Frontal cortex (tissue), 3 donors: ENCODE measurements at regions not wholly inside any gene's neighbourhood (a gene's known extent, or its start where the extent isn't known, plus 50 kb on each side); places are given as distances from the start of the nearest gene placed in this dataset.

Source experiments
- DNase-seq, 2 donors: peaks; one replicate each; pipeline ENCODE4 v3.0.0; 2012; ENCODE audit warnings: low spot score in 2 of 2
- FAIRE-seq: peaks from 2 replicates; lab custom pipeline; 2012; peaks lifted over from hg19 to GRCh38; lab: Jason Lieb, UNC
- donor health status: control.
- donor health status: control.
- donor health status: control.

DNA sequence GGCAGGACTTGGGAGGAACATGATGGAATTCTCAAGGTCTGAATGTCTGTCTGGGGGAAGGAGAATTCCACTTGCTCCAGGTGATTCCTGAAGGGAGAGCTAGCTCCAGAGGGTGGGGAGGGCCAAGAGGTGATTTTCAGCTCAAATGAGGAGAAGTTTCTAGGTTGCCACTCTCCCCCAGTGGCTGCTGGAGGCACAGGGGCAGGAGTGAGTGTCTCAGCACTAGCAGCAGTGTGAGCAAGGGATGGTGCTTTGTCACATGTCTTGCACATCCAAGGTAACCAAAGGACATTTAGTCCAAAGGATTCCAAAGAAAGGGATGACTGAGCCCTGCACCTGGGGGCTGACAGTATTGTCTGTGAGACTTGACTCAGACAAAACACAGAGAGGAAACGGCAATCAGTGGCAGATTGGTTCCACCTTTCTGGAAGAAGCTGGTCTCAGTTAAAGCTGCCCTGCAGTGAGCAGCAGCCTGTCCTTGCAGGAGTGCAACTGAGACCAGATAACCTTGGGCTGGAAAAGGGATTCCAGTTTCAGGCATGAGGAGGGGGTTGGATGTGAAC is 51.2 kb upstream of the PCBD1 start:
- FAIRE-seq (no peak), DNase-seq (no peak)

DNA sequence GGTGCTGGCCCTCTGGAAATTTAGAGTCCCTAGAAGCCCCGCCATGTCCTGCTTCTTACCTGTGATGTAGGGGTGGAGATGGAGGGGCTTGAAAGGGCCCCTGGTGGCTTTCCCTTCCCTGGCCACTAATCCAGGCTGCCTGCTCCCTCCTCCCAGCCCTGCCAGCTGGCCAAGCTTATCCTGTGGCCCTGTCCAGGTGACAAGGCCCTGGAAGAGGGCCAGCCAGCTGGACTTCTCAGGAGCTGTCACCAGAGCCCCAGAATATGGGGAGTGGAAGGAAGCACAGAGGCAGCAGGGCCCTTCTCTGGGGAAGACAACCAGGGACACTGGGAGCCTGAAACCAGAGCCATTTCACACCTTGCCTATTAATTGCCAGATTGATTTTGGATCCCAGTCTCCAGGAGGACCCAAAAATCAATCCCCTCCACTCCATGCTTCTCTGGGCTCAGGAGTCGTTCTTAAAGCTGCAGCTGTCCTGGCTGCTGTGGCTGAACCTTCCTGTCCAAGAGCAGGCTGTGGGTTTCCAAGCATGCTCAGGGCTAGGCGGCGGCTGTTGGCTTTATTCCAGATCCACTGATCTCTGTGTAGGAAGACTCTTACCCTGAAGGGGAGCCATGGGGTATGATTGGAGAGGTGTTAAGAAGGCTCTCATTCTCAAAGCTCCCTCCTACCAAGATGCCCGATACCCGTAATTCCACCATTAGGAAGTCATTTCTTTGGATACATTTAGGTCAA is 52.6 kb upstream of the PCBD1 start:
- DNase-seq (no peak), FAIRE-seq (no peak)

DNA sequence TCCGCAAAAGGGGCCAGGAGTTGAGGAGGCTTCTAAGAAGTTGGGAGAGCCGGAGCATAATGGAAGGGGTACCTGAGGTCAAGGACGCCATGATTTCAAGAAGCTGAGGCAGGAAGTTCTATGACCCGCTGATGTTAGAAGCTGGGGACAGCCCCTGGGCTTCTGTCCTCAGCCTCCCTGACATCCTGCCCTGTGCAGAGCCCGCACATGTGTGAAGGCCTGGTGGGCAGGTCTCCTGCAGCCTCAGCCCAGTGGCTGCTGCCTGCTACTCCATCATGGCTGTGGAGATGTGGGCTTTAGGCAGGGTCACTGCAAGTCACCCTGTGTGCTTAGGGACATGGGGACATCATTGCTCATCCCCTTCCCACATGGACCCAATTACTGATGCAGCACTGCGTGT is 53.8 kb upstream of the PCBD1 start:
- DNase-seq, result no peak
- no peak for FAIRE-seq

DNA sequence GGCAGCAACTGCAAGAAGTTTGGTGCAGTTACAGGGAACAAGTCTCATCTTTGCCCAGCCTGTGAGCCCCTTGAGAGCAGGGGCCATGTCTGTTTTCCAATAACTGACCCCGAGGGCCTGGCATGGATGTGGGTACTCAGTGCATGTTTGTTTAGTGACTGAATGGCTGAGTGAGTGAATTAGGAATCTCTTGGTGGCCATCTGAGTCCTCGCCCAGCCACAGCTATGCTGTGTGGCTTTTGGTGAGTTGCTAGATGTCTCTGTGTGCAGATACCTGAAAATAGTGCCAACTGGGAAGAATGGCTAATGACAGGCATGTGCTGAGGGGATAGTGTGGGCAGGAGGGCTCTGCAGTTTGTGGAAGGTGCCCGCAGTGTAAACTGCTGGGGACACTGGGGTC is 54.4 kb upstream of the PCBD1 start:
- no peak for DNase-seq
- FAIRE-seq, result no peak

DNA sequence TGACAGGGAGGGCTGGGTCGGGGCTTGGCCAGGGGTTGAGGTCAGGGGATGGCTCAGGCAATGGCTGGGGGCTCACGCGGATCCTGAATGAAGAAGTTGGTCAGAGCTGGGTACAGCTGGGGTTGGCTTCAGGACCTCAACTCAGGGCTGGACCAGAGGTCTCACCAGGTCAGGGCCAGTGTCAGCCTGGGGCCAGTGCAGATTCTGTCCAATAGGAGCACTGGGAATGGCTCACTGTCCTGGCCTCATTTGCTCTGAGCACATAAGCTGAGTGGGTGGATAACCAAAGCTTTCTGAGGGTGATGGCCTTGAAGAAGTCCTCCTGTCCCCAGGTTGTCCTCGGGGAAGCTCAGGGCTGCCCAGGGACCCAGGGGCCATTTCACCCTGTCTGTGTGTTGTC is 54.9 kb upstream of the PCBD1 start:
- DNase-seq (no peak), FAIRE-seq (no peak)

DNA sequence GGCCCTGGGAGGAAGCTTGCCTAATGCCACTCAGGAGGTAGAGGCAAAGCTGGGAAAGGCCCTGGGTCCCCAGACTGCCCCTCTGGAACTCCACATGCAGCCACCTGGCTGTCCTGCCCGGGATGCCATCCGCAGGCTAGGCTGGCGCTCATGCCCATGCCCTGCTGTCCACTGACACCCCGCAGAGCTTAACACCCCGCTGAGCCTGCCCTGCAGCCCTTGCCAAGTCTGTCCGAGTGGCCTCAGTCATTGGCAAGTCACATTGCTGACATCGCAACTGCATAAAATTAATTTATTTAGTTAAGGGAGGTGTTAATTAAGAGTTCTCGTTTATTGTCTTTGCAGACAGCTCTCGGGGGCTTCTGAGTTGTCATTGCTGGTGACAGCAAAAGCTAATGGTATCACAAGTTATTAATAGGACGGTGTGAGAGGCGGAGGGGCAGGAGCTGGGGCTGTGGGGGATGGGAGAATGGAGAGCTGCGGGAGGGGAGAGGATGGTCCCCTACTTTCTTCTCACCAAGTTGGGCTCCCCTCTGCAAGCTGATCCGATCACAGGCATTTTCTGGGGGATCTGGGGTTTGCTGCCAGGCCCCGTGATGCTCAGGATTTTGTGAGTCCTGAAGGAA is 55.6 kb upstream of the PCBD1 start:
- FAIRE-seq (no peak), DNase-seq (no peak)

DNA sequence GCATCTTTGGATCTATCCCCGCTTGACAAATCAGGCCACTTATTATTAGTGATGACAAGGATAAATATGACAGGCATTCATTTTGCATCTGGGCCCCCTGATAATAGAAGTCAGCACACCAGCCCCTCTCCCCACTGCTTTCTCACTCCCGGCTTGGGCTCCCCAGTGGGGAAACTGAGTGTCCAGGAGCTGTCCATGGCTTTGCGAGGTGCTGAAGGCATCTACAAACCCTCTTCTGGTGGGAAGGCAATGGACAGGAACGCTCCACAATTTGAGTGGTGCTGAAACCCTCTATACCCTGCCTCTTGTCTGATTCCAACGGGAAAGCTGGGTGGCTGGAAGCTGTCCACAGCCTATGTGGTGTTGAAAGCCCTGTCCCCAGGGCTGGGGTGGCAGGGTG is 61.7 kb upstream of the PCBD1 start:
- DNase-seq, result no peak
- no peak for FAIRE-seq

DNA sequence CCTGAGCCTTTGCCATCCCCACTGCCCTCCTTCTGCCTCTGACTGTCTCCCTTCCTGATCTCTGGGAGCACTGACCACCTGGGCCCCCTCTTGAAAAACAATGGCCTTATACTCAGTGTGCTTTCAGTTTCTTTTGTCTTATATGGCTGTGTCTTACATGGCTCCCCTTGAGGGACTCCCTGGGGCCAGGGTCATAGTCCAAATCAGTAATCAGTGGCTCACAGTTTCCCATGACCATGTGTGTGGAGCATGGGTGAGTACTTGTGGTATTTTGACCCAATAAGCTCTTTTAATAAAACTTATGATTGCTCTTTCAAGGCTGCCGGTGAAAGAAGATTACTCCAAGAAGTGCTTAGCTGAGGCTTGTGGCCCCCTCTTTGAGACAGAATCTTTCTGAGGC is 62.4 kb upstream of the PCBD1 start:
- DNase-seq (no peak), FAIRE-seq (no peak)

DNA sequence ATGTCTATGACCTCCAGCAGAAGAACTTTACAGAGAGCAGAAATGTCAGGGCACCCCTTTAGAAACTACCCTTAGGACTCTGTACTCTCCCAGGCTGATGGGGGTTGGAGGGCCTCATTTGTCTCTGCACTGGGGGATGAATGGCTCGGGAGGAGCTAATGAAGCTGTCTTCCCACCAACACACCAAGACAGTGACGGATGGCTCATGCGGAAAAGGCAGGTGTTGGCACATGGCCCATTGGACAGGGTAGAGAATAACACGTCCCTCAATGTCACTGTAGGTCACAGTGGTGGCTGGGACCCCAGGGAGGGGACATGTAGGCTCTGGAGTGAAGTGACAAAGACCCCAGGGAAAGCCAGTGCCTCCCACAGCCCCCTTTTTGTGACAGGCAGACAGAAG is 64.0 kb upstream of the PCBD1 start:
- FAIRE-seq (no peak), DNase-seq (no peak)

DNA sequence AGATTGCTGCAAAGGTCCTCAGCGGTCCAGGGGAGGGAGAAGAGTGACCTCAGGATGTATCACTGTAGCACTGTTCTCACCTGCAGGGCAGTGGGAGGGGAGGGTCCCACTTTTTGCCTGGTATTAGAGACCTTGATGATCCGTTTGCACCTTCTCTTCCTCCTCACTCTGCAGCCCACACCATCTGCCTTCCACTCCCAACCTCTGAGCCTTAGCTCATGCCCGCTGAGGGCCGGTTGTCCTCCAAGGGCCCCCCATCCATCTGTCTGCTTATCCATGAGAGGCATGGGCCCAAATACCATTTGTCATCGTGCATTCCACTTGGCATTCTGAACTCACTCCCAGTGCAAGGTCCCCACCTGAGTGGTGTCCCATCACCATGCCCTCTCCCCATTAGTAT is 64.6 kb upstream of the PCBD1 start:
- DNase-seq, result no peak
- FAIRE-seq, result no peak

DNA sequence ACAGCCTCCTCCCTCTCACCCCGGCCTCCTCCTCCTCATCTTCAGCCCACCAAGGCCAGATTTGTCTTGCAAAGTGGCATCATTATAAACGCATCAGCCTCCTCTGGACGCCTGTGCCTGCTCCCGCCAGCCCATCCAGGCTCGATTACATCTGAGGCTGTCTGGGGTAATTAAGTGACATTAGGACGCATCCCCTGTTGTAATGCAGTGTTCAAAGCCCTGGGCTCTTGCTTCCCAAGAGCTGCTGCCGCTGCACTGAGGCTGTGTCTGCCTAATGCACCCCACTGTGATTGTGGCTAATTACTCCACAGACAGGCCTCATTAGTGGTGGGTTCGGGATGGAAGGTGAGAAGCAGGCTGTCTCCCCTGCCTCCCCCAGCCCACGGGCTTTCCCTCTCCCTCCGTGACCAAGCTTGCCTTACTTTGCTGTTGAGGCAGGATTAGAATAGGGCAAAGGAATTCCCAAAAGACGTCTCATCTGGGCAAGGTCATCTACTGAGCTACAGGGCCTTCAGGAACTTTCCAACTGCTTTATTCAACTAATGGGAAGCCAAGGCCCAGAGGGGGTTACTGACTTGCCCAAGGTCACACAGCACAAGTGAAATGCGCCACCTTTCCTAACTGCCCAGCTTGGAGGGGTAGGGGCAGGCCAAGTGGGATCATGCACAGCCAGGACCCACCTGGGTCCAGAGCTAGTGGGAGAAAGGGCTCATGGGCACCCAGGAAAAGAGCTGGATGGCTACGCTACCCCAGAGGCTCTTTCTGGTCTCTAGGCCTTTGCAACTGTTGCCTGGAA is 66.2 kb upstream of the PCBD1 start:
- no peak for FAIRE-seq
- no peak for DNase-seq

DNA sequence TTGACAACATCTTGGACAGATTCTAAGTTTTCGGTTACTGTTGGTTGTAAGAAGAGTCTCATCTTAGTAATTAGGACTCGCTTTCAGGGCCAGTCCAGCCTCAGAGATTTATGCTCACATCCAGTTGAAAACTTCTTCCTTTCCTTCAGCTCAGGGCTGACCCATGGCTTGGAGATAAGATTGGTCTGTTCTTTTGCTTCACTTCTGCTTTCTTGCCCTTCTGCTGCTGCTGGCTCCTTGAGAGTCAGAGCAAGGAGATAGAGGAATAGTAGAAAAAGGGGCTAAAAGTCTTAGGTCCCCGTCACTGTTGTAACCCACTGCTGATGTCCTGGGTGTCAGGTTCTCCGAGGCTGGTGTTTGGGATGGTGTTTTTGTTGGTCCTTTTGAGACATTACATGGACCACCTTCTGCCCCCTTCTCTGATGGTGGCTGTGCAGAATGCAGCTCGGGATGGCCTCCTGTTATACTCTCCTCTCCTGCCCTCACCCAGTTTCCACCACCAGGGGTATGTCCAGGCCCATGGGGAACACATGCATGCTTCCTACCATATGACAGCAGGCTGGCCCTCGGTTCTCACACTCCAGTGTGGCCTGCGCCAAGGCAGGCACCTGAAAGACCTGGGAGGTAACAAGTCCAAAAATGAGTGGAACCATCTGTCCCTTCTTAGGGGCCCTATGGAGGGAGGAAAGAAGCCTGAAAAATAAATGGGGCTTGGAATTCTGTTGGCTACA is 67.8 kb upstream of the PCBD1 start:
- FAIRE-seq (no peak), DNase-seq (no peak)

DNA sequence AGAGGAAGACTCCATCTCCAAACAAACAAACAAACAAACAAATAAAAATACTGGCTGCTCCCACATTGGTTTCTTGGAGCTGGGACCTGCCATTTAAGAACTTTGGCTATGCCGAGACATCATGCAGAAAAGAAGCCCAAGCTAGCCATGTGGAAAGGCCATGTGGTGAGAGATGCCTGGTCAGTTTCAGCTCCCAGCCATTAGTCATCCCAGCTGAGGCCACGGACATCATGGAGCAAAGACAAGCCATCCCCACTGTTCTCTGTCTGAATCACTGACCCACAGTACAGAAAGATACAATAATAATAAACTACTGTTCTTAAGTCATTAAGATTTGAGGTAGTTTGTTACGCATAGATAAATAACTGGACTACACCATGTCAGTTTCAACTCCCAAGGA is 70.0 kb upstream of the PCBD1 start:
- no peak for DNase-seq
- FAIRE-seq, result no peak

DNA sequence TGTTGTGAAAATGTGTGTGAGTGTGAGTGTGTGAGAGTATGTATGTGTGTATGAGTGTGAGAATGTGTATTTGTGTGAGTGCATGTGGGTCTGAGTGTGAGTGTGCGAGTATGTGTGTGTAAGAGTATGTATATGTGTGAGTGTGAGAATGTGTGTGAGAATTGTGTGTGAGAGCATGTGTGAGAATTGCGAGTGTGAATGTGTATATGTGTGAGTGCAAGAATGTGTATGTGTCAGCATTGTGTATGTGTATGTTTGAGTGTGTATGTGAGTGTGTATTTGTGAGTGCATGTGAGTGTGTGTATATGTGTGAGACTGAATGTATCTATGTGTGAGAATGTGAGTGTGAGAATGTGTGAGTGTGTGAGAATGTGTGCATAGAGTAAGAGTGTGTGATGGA is 72.0 kb upstream of the PCBD1 start:
- DNase-seq, result no peak
- FAIRE-seq, result no peak

DNA sequence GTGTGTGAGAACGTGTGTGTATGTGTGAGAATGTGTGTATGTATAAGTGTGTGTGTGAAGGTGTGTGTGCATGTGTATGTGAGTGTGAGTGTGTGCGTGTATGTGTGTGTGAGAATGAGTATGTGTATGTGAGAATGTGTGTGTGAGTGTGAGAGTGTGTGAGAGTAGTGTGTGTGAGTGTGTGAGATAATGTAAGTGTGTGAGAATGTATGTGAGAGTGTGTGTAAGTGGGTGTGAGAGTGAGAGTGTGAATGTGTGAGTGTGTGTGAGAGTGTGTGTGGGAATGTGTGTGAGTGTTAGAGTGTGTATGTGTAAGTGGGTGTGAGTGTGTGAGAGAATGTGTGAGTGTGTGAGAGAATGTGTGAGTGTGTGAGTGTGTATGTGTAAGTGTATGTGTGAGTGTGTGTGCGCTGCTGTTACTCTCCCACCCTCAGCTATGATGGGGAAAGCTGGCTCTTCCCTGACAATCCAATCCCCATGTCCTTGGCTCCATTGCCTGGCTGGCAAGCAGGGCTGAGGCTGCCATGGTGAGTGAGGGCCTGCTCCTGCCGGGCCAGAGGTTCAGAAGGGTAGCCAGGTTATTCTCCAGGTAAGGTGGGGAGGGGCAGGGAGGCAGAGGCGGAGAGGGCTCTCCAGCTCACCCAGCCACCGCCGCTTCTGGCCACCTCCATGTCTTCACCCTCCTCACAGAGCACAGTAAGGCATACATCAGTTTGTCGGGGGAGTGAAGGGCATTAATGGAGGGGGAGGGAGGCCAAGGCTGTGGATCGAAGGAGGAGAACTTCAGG is 72.6 kb upstream of the PCBD1 start:
- no peak for DNase-seq
- FAIRE-seq, result no peak

DNA sequence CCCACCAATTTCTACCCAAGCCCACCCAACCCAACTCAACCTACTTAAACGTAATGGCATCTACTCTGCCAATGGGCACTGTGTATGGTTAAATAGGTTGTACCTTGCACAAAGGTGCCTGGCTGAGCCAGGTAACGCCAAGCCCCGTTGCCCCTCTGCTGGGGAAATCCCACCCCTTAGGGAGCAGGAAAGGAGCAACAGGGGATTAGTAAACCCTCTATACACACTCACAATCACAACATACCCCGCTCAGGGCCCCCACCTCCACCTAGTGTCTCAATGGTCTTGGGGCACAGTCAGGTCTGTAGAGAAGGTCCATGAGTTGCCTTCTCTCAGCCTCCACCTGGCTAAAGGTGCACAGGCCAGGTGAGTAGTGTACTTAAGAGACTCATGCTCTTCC is 74.3 kb upstream of the PCBD1 start:
- FAIRE-seq, result no peak
- no peak for DNase-seq

DNA sequence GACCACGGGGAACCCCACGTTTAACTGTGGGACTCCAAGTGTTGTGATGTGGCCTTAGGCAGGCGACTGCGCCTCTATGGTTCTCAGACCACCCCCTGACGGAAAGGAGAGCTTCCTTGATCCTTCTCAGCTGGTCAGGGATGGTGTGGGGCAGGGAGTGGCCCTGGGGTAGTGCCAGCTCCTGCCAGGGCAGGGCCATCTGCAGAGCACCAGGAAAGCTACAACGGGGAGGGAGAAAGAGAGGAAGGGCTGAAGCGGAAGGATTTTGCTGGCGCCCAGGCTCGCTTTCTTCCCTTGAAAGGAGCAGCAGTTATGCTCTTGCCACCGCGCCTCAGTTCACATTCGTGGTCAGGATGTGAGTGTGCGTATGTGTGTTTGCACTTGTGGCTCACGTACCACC is 74.9 kb upstream of the PCBD1 start:
- no peak for DNase-seq

DNA sequence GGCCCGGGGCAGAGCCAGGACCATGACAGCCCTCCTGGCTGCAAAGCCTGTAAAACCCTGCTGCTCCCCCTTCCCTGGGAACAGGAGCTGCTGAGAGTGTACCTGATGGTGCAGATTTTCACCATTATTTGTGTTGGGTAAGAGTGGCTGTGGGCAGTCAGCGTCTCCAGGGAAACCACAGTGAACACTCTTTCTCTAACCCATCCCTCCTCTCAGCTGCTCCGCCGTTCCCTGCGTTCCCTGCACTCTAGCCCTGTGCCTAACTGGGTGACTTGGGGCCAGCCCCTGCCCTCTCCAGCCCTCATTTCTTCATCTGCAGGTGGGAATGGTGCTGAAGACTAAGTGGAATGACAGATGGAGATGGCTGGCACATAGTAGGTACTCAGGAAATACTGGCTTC is 75.9 kb upstream of the PCBD1 start:
- DNase-seq, result no peak

More for the DNA sequence above, 74.9 kb upstream of the PCBD1 start:
- FAIRE-seq, result no peak

DNA sequence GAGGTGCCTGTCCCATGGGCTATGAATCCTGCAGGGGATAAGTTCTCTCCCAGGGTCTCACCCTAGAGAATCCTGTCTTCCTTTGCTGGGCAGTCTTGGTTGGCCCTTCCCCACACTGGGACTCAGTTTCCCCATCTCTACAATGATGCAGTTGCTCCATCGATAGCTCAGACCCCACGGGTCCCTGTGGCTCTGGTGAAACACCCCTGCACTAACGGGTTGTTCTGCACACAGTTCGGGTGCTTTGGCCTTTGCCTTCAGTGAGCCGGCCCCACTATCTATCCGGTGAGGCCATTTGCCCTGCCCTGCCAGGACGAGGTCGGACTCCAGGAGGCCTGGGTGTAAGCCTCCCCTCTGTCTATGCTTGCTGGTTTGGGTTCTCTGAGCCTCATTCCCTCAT is 76.5 kb upstream of the PCBD1 start:
- FAIRE-seq (no peak), DNase-seq (no peak)

More for the DNA sequence above, 75.9 kb upstream of the PCBD1 start:
- FAIRE-seq, result no peak
